ENCODE measurements at regions not wholly inside any gene's neighbourhood (a gene's known extent, or its start where the extent isn't known, plus 50 kb on each side); places are given as distances from the start of the nearest gene placed in this dataset.

DNA sequence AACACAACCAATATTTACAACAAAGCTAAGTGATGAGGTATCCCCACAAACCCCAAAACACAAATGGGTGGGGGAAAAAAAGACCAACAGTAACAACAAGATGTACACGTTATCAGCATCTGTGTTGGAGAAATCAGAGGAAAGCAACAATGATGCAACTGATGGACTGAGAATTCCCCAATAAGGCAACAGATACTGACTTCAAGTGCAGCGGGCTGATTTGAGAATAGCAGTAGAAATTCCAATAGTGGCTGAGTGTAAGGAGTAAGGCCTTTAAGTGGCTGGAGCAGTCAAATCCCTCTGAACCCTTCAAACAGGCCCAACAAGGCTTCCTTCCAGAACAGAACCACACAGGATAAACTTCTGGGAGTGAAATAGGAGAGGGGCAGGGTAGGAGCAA, 97.6 kb downstream of the TM2D1 start:
- DNase-seq (ENCODE audit: low spot score): no peak

- DNase-seq (ENCODE audit: low spot score): no peak
Observed at GRCh38 chr1:61626816-61627215, 98.1 kb downstream of the TM2D1 start.

GRCh38 chr1:61623852-61624251, 101.1 kb downstream of the TM2D1 start:
- DNase-seq (ENCODE audit: low spot score): no peak

DNA sequence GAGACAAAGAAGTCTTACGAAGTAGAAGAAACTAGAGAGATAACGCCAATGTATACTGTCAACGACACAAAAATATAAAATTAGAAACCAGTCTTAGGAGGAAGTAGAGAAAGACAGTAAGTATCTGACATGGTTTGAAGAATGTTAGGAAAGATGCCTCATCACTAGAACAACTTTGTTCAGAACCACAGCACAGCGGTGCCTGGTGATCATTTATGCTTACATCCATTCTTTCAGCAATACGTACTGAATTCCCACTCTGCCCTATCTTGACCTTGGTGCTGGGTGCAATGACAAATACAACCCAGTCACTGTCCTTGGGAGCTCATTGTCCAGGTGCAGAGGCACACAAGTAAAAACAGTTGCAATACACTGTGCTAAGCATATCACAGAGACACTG, 104.4 kb downstream of the TM2D1 start:
- no peak for DNase-seq (ENCODE audit: low spot score)

DNA sequence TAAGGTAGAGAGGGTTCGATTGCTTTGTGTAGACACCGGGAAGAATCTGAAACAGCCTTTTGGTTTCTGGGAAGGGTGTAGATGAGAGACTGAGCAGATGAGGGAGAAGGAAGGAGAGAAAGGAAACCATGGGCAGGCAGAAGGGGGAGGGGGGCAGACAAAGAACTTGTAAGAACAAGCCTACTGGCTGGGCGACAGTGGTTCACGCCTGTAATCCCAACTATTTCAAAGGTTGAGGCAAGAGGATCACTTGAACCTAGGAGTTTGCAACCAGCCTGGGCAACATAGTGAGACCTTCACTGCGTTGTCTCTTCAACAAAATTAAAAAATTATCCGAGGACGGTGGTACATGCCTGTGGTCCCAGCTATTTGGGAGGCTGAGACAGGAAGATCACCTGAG, 106.2 kb downstream of the TM2D1 start:
- DNase-seq (ENCODE audit: low spot score): no peak

GRCh38 chr1:61618193-61618592, 106.7 kb downstream of the TM2D1 start:
- DNase-seq (ENCODE audit: low spot score): no peak

DNA sequence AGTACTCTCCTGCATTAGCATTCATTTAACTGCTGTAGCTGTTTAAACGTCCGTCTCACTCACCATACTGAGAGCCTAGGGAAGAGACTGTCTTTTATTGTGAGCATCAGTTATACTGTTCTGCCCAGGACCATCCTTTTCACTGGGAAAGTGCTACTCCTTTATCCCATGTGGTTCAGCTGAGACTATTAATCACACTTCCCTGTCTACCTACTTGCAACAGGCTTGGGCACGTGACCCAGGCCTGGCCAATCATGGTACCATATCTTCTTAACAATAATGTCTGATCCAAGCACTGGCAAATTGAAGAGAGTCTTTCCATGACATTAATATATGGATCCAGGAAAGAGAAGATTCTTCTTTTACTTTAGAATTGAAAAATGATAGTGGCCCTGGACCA, 108.1 kb downstream of the TM2D1 start:
- no peak for DNase-seq (ENCODE audit: low spot score)

GRCh38 chr1:61612602-61613001, 112.3 kb downstream of the TM2D1 start:
- DNase-seq (ENCODE audit: low spot score): no peak

GRCh38 chr1:61609040-61609439, 115.9 kb downstream of the TM2D1 start:
- DNase-seq (ENCODE audit: low spot score): no peak

DNA sequence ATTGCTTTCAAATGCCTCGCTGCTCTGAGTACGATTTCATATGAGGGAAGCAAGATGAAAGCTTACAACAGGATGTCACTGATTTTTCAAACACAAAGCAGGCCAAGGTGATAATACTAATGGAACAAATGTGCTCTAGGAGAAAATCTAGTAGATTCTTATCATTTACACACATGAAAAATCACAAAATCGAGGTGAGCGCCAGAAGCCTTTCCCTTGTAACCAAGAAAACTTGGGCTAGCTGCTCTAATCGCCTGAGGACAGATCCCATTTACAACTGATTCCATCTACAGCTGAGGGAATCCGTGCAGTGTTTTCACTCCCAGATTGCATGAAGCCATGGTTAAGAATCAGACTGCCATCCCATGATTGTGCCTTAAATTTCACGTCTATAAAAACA, 117.5 kb downstream of the TM2D1 start:
- DNase-seq (ENCODE audit: low spot score): no peak

DNA sequence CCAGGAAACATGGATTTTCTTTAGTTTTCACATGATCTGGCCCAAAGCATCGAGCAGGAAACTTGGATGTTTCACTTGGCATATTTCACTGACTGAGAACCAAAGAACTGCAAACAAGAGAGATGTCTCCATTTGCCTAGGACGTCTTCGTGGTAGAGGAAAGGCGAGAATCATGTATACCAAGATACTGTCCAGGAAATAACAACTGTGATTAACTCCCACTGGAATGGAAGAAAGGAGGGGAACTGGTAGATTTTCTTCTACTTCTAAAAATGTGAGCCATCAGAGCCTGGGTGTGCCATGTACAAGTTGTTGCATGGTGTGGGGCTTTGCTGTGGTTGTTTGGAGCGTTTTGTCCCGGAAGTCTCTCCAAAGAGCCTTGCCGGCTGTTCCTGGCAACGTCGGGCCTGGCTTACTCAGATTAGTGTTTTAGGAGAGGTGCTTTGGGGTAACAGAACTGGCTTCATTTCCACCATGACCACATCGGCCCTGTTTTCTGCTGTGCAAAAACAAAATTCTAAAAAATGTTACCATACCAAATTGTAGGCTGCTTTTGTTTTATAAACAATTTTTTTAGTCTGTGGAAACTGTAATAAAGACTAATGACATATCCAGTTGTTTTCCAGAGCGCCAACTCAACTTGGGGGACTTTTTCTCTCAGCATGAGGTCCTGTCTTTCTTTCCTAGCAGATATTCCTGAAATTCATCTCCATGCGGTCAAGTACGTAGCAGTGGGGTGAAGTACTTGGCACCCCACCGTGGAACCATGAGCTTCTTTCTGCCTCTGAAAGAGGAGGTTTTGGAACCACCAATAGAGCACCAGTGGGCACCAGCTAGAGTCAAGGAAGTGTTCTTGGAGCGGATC, 118.3 kb downstream of the TM2D1 start:
- no peak for DNase-seq (ENCODE audit: low spot score)

DNA sequence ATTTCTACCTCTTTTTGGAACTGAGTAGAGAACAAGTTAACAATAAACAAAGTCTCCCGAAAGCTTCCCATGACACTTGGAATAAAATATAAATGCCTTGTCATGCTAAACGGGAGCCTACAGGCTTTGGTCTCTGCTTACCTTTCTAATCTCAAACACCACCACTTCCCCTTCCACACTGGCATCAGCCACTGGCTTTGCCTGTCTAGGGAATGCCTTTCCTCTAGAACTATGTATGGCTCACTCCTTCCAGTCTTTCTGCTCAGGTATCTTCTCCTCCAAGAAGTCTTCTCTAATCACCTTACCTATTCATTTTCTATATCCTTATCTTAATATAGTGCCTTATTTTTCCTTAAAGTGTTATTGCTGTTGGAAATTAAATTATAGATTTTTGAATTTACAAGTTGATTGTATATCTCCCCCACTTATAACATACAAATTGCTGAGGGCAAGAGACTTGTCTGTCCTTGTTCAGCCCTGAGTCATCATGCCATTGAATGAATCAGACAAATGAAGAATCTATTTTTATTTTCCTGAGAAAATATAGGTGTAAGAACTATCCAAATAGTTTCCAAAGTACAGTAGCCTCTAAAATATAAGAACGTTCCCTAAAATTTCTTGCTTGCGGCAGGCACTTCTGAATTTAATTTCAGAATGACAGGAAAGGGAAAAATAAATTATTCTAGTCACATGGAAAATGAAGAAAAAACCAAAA, 119.2 kb downstream of the TM2D1 start:
- DNase-seq (ENCODE audit: low spot score): no peak

GRCh38 chr1:61604684-61605083, 120.3 kb downstream of the TM2D1 start:
- DNase-seq (ENCODE audit: low spot score): no peak

- no peak for DNase-seq (ENCODE audit: low spot score)
Observed at GRCh38 chr1:61604261-61604660, 120.7 kb downstream of the TM2D1 start.

- no peak for DNase-seq (ENCODE audit: low spot score)
Observed at GRCh38 chr1:61602663-61603062, 122.3 kb downstream of the TM2D1 start.

GRCh38 chr1:61597601-61598000, 127.3 kb downstream of the TM2D1 start:
- no peak for DNase-seq (ENCODE audit: low spot score)

GRCh38 chr1:61593331-61593730, 131.6 kb downstream of the TM2D1 start:
- no peak for DNase-seq (ENCODE audit: low spot score)

GRCh38 chr1:61591351-61591750, 133.6 kb downstream of the TM2D1 start:
- no peak for DNase-seq (ENCODE audit: low spot score)

DNA sequence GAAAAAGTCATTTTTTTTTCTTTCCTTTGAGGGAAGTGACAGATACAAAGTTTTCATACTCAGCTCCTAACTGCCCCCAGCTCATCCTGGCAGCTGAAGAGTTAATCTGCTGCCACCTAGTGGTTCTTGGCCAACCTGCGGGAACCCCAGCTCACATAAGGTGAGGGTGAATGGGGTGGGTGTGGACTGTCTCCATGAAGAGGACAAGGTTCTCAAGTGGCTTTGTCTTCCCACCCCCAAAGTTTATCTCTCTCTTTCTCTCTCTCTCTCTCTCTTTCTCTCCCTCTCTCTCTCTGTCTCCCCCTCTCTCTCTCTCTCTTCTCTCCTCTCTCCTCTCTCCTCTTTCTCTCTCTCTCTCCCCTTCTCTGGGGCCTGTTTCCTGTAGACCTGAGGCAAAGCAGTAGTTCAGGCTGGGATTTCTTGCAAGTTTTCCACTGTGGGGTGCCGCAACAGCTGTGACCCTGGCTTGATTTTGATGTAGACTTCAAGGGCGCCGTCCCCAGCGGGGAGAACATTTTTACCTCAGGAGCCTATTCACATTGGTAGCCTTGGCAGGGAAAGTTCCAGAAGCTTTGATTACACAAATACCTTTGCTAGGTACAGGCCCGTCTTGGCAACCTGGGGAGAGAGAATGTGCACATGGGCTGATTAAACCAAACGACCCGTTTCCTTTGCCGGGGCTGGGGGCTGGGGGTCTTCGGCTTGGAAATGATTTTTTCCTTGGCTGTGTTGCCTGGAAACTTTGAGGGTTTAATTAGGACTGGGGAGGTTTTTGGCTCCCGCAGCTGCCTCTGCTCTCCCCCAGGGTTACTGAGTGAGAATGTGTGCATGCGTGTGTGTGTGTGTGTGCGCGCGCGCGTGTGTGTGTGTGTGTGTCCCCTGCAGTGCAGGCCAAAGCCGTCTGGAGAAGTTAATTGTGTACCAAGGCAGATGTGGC, 135.9 kb downstream of the TM2D1 start:
- DNase-seq (ENCODE audit: low spot score): peak; percentile 79

- no peak for DNase-seq (ENCODE audit: low spot score)
Observed at GRCh38 chr1:61585714-61586113, 139.2 kb downstream of the TM2D1 start.

DNA sequence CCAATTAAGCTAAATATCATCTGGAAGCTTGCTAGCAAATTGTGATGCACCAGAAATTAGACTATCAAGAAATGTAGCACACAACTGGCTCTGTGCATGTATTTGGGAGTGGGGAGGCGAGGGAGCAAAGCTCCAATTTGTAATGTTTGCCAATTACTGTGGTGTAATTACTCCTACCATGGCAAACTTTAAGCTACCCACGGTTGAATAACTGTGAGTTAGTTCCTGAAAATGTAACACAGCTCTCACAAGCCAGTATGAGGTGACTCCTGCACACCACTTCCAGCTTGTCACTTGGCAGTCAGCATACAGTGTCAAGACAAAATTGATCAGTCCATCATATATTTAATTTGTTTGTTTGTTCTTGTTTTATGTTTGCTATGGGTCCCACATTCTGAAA, 141.2 kb downstream of the TM2D1 start:
- DNase-seq (ENCODE audit: low spot score): no peak

GRCh38 chr1:61581251-61581650, 143.7 kb downstream of the TM2D1 start:
- DNase-seq (ENCODE audit: low spot score): no peak

Data from D341Med (cell line).